SU-DHL-6 (cell line): ENCODE measurements at regions not wholly inside any gene's neighbourhood (a gene's known extent, or its start where the extent isn't known, plus 50 kb on each side); places are given as distances from the start of the nearest gene placed in this dataset.
"Not testable (repeated sequence)": the region's sequence is repeated elsewhere in the genome, so short reads cannot be mapped to it uniquely, and the experiment has no call there.

Experiments
- H2AFZ ChIP-seq: fragments of 200-600 bp; sonication (generic); 2 replicates; pipeline ENCODE4 v1.6.1; 2014; ENCODE audit warnings: low read depth, mild to moderate bottlenecking, moderate library complexity, mixed read lengths, antibody characterized with exemption, low read length; ENCODE audit not compliant: severe bottlenecking
- H3F3A ChIP-seq: fragments of 200-600 bp; shearing (Covaris generic); 2 replicates; pipeline ENCODE4 v1.6.0; 2016; ENCODE audit warnings: antibody characterized with exemption, mild to moderate bottlenecking; ENCODE audit not compliant: insufficient read depth
- H3K27ac ChIP-seq: fragments of 200-600 bp; sonication (generic); 2 replicates; pipeline ENCODE4 v1.5.1; 2016; ENCODE audit warnings: low read depth, mild to moderate bottlenecking, low read length, moderate library complexity, mixed read lengths
- H3K27me3 ChIP-seq: fragments of 200-600 bp; sonication (generic), shearing (Covaris generic); 2 replicates; pipeline ENCODE4 v1.6.0; 2014; ENCODE audit warnings: mild to moderate bottlenecking, low read length
- H3K36me3 ChIP-seq: fragments of 200-600 bp; sonication (generic); 2 replicates; pipeline ENCODE4 v1.6.1; 2014; ENCODE audit warnings: mild to moderate bottlenecking, low read length, mixed read lengths
- H3K4me2 ChIP-seq: fragments of 300-600, 200-600 bp; shearing (Covaris generic), sonication (generic); 2 replicates; pipeline ENCODE4 v1.6.0; 2014; ENCODE audit warnings: low read length, low read depth, mild to moderate bottlenecking; ENCODE audit not compliant: poor library complexity, severe bottlenecking
- H3K4me3 ChIP-seq: fragments of 200-600 bp; sonication (generic); 2 replicates; pipeline ENCODE4 v1.5.1; 2014; ENCODE audit warnings: antibody characterized with exemption, low read length, mild to moderate bottlenecking, mixed read lengths; ENCODE audit not compliant: insufficient read depth, poor library complexity, severe bottlenecking
- H3K79me2 ChIP-seq: fragments of 200-600 bp; sonication (generic); 2 replicates; pipeline ENCODE4 v1.6.1; 2014; ENCODE audit warnings: mild to moderate bottlenecking, low read length, moderate library complexity; ENCODE audit not compliant: insufficient read depth
- H3K9ac ChIP-seq: fragments of 200-600 bp; sonication (generic); 2 replicates; pipeline ENCODE4 v1.7.0; 2014; ENCODE audit warnings: mild to moderate bottlenecking, low read length
- H3K9me2 ChIP-seq: fragments of 200-600 bp; sonication (generic); replicated peaks from 2 replicates; pipeline ENCODE4 v1.6.1; 2014; ENCODE audit warnings: low read length; ENCODE audit not compliant: insufficient read depth
- H3K9me3 ChIP-seq: fragments of 200-600 bp; sonication (generic); 2 replicates; pipeline ENCODE4 v1.6.1; 2014; ENCODE audit warnings: low read length, mixed read lengths; ENCODE audit not compliant: insufficient read depth
- H4K20me1 ChIP-seq: fragments of 200-600 bp; sonication (generic); 2 replicates; pipeline ENCODE4 v1.6.1; 2014; ENCODE audit warnings: low read depth, mild to moderate bottlenecking, antibody characterized with exemption, low read length, moderate library complexity, mixed read lengths
- CTCF ChIP-seq: fragments of 200-600 bp; sonication (generic); IDR thresholded peaks from one replicate; pipeline ENCODE4 v1.5.1; 2017; ENCODE audit warnings: antibody characterized with exemption, mild to moderate bottlenecking, low read length, moderate library complexity; ENCODE audit not compliant: insufficient read depth, poor library complexity, severe bottlenecking
- EZH2phosphoT487 ChIP-seq: fragments of 200-600 bp; sonication (generic), shearing (Covaris generic); conservative IDR thresholded peaks from 2 replicates; pipeline ENCODE4 v1.6.1; 2018; ENCODE audit warnings: mild to moderate bottlenecking, antibody characterized with exemption, low read length, moderate library complexity, mixed read lengths

DNA sequence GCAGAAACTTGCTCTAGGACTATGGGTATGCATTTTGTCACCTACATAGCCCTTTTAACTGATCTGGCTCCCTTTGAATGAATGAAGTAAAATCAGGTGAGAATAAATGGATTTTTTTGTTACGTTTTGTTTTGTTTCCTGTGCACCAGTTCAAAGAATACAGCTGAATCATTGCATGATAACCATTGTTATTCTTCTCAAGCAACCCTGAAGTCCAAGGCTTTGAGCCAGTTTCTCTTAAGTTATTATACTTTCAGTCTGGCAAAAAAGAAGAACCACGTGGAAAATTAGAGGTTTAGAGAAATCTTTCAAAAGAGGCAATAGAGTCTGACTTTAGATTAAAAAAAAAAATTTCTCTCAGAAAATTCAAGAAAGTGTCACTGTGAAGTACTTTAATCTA, 398.6 kb upstream of the TECRL start:
- Histone ChIP-seq H3K4me3 (no peak overlapping the region), H4K20me1 (no peaks in the 10 kb centered on the region), H3F3A (no peaks in the 10 kb centered on the region), H3K9me2 (no peaks in the 10 kb centered on the region), H3K9ac (no peak overlapping the region), H3K27me3 (no peaks in the 10 kb centered on the region), H3K27ac (no peak overlapping the region), H3K79me2 (no peaks in the 10 kb centered on the region), H2AFZ (no peak overlapping the region), H3K9me3 (no peaks in the 10 kb centered on the region), H3K36me3 (no peaks in the 10 kb centered on the region), H3K4me2 (no peak overlapping the region)
- TF ChIP-seq EZH2phosphoT487, result no peak
- TF ChIP-seq CTCF, result no peak

DNA sequence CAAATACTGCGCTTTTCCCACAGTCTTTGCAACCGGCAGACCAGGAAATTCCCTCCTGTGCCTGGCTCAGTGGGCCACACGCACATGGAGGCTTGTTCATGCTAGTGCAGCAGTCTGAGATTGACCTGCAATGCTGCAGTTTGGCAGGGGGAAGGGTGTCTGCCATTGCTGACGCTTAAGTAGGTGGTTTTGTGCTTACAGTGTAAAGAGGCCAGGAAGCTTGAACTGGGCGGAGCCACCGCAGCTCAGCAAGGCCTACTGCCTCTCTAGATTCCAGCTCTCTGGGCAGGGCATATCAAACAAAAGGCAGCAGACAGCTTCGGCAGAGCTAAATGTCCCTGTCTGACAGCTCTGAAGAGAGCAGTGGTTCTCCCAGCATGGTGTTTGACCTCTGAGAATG, 390.5 kb upstream of the TECRL start:
- no peaks in the 10 kb centered on the region for H3F3A ChIP-seq
- H3K4me3 ChIP-seq, result no peak overlapping the region
- H2AFZ ChIP-seq, result no peak overlapping the region
- no peak for TF ChIP-seq EZH2phosphoT487
- TF ChIP-seq CTCF, result no peak
- H3K27ac ChIP-seq, result no peak overlapping the region
- no peak overlapping the region for H3K9ac ChIP-seq
- no peaks in the 10 kb centered on the region for H3K27me3 ChIP-seq
- no peaks in the 10 kb centered on the region for H3K36me3 ChIP-seq
- no peaks in the 10 kb centered on the region for H3K9me2 ChIP-seq
- H3K4me2 ChIP-seq, result no peak overlapping the region
- no peaks in the 10 kb centered on the region for H3K9me3 ChIP-seq
- H4K20me1 ChIP-seq, result no peaks in the 10 kb centered on the region
- H3K79me2 ChIP-seq, result no peaks in the 10 kb centered on the region

GRCh38 chr4:64798828-64799227, 389.6 kb upstream of the TECRL start:
- H3K27me3 ChIP-seq, result not testable (repeated sequence)

GRCh38 chr4:64796581-64796980, 387.3 kb upstream of the TECRL start:
- Histone ChIP-seq H3F3A (no peaks in the 10 kb centered on the region), H3K27ac (no peak overlapping the region), H2AFZ (no peak overlapping the region), H3K27me3 (no peaks in the 10 kb centered on the region), H3K79me2 (no peaks in the 10 kb centered on the region), H4K20me1 (no peaks in the 10 kb centered on the region), H3K9me3 (no peaks in the 10 kb centered on the region), H3K4me3 (no peak overlapping the region), H3K9me2 (no peaks in the 10 kb centered on the region), H3K4me2 (no peak overlapping the region), H3K36me3 (no peaks in the 10 kb centered on the region), H3K9ac (no peak overlapping the region)
- TF ChIP-seq EZH2phosphoT487, result no peak
- TF ChIP-seq CTCF, result no peak

More at GRCh38 chr4:64798828-64799227, 389.6 kb upstream of the TECRL start:
- H3K9ac ChIP-seq, H3K9me3 ChIP-seq, H3K4me2 ChIP-seq, H3K27ac ChIP-seq, H2AFZ ChIP-seq, H3K4me3 ChIP-seq, H3F3A ChIP-seq, H3K9me2 ChIP-seq, H3K79me2 ChIP-seq, H4K20me1 ChIP-seq, H3K36me3 ChIP-seq: not testable (repeated sequence)
